OCI-LY3 (cell line): ENCODE measurements at regions not wholly inside any gene's neighbourhood (a gene's known extent, or its start where the extent isn't known, plus 50 kb on each side); places are given as distances from the start of the nearest gene placed in this dataset.

Experiments used
- H2AFZ ChIP-seq: fragments of 200-600, 300-600 bp; shearing (Covaris generic); 2 replicates; pipeline ENCODE4 v1.6.0; 2014; ENCODE audit warnings: antibody characterized with exemption, low read depth, low read length
- H3K27ac ChIP-seq: fragments of 200-600, 300-600 bp; sonication (generic); 2 replicates; pipeline ENCODE4 v1.5.1; 2014; ENCODE audit warnings: mild to moderate bottlenecking, low read length, moderate library complexity, mixed read lengths
- H3K27me3 ChIP-seq: fragments of 200-600, 300-600 bp; sonication (generic); 2 replicates; pipeline ENCODE4 v1.6.1; 2014; ENCODE audit warnings: low read depth, low read length, mixed read lengths
- H3K36me3 ChIP-seq: fragments of 200-600, 300-600 bp; sonication (generic); replicated peaks from 2 replicates; pipeline ENCODE3; 2014; ENCODE audit warnings: low read depth, low read length, mixed read lengths
- H3K4me1 ChIP-seq: fragments of 300-600, 200-600 bp; sonication (generic); 2 replicates; pipeline ENCODE4 v1.6.1; 2014; ENCODE audit warnings: low read length, mixed read lengths
- H3K4me2 ChIP-seq: fragments of 200-600, 300-600 bp; sonication (generic); 2 replicates; pipeline ENCODE4 v1.6.1; 2014; ENCODE audit warnings: low read length, mixed read lengths
- H3K4me3 ChIP-seq: fragments of 300-600, 200-600 bp; sonication (generic); 2 replicates; pipeline ENCODE4 v1.5.1; 2014; ENCODE audit warnings: antibody characterized with exemption, mild to moderate bottlenecking, low read length, moderate library complexity
- H3K79me2 ChIP-seq: fragments of 300-600, 200-600 bp; shearing (Covaris generic); 2 replicates; pipeline ENCODE4 v1.6.1; 2014; ENCODE audit warnings: mild to moderate bottlenecking, low read length, mixed read lengths
- H3K9ac ChIP-seq: fragments of 300-600, 200-600 bp; shearing (Covaris generic); 2 replicates; pipeline ENCODE4 v1.6.0; 2014; ENCODE audit warnings: mild to moderate bottlenecking, low read length, moderate library complexity
- H3K9me3 ChIP-seq: fragments of 200-600, 300-600 bp; shearing (Covaris generic); 2 replicates; pipeline ENCODE4 v1.6.1; 2014; ENCODE audit warnings: low read length, mixed read lengths; ENCODE audit not compliant: insufficient read depth
- H4K20me1 ChIP-seq: fragments of 200-600, 300-600 bp; sonication (generic); 2 replicates; pipeline ENCODE4 v1.6.1; 2016; ENCODE audit warnings: low read length, mixed read lengths; ENCODE audit not compliant: insufficient read depth
- EZH2phosphoT487 ChIP-seq: fragments of 200-600 bp; shearing (Covaris generic); IDR thresholded peaks from 2 replicates; pipeline ENCODE4 v1.6.1; 2018; ENCODE audit warnings: antibody characterized with exemption, mixed run types, low read depth
- TF ChIP-seq, protein P1 (sequence below): fragments of 200-600, 300-600 bp; sonication (generic); IDR thresholded peaks from 2 replicates; pipeline ENCODE4 v1.5.1; 2014; ENCODE audit warnings: antibody characterized with exemption, low read length, low read depth

DNA sequence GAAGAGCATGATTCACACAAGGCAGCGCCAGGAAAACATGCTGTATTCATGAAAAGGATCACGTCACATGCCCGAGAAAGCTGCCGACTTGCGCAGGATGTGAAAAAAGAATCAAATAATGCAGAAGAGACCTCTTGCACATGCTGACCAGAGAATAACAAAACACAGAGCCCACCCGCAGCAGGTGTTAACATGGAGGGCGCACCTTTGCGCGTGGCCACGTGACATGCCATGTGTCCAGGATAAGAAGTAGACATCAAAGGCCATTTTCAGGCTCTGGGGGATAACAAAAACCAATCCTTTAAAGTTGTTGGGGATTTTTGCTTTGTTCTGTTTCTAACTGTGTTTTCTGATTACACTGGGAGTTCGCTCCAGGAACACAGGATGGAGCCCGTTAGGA is 1332.8 kb downstream of the ZPLD1 start:
- Histone ChIP-seq H2AFZ (no peak overlapping the region), H3K27me3 (no peaks in the 10 kb centered on the region), H3K9ac (no peak overlapping the region), H3K4me1 (no peaks in the 10 kb centered on the region), H3K9me3 (no peaks in the 10 kb centered on the region), H3K4me3 (no peak overlapping the region), H3K36me3 (no peaks in the 10 kb centered on the region), H3K27ac (no peak overlapping the region), H3K4me2 (no peak overlapping the region), H3K79me2 (no peaks in the 10 kb centered on the region), H4K20me1 (no peaks in the 10 kb centered on the region)
- TF ChIP-seq, protein P1, sequence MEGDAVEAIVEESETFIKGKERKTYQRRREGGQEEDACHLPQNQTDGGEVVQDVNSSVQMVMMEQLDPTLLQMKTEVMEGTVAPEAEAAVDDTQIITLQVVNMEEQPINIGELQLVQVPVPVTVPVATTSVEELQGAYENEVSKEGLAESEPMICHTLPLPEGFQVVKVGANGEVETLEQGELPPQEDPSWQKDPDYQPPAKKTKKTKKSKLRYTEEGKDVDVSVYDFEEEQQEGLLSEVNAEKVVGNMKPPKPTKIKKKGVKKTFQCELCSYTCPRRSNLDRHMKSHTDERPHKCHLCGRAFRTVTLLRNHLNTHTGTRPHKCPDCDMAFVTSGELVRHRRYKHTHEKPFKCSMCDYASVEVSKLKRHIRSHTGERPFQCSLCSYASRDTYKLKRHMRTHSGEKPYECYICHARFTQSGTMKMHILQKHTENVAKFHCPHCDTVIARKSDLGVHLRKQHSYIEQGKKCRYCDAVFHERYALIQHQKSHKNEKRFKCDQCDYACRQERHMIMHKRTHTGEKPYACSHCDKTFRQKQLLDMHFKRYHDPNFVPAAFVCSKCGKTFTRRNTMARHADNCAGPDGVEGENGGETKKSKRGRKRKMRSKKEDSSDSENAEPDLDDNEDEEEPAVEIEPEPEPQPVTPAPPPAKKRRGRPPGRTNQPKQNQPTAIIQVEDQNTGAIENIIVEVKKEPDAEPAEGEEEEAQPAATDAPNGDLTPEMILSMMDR, result no peak
- no peak for TF ChIP-seq EZH2phosphoT487

- Histone ChIP-seq H3K27ac (no peak overlapping the region), H3K27me3 (no peaks in the 10 kb centered on the region), H3K9me3 (no peaks in the 10 kb centered on the region), H3K4me1 (no peaks in the 10 kb centered on the region), H3K4me2 (no peak overlapping the region), H3K79me2 (no peaks in the 10 kb centered on the region), H3K4me3 (no peak overlapping the region), H2AFZ (no peak overlapping the region), H3K9ac (no peak overlapping the region), H3K36me3 (no peaks in the 10 kb centered on the region), H4K20me1 (no peaks in the 10 kb centered on the region)
- no peak for TF ChIP-seq EZH2phosphoT487
- TF ChIP-seq, protein P1, result no peak
These were observed 1350.2 kb downstream of the ZPLD1 start for GRCh38 chr3:103785017-103785416.

GRCh38 chr3:103785537-103785936 is 1350.7 kb downstream of the ZPLD1 start:
- H3K36me3 ChIP-seq, result no peaks in the 10 kb centered on the region
- H3K9me3 ChIP-seq, result no peaks in the 10 kb centered on the region
- no peak overlapping the region for H3K4me3 ChIP-seq
- H3K27me3 ChIP-seq, result no peaks in the 10 kb centered on the region
- no peak overlapping the region for H2AFZ ChIP-seq
- TF ChIP-seq, protein P1, result no peak
- no peak for TF ChIP-seq EZH2phosphoT487
- H3K79me2 ChIP-seq, result no peaks in the 10 kb centered on the region
- H4K20me1 ChIP-seq, result no peaks in the 10 kb centered on the region
- no peak overlapping the region for H3K4me2 ChIP-seq
- no peak overlapping the region for H3K9ac ChIP-seq
- H3K4me1 ChIP-seq, result no peaks in the 10 kb centered on the region
- no peak overlapping the region for H3K27ac ChIP-seq

GRCh38 chr3:103786296-103786695 is 1351.5 kb downstream of the ZPLD1 start:
- no peak overlapping the region for H3K9ac ChIP-seq
- no peak overlapping the region for H2AFZ ChIP-seq
- no peaks in the 10 kb centered on the region for H3K36me3 ChIP-seq
- no peaks in the 10 kb centered on the region for H3K9me3 ChIP-seq
- no peaks in the 10 kb centered on the region for H3K4me1 ChIP-seq
- no peak overlapping the region for H3K27ac ChIP-seq
- no peak for TF ChIP-seq EZH2phosphoT487
- TF ChIP-seq, protein P1, result no peak
- H3K4me2 ChIP-seq, result no peak overlapping the region
- no peaks in the 10 kb centered on the region for H3K79me2 ChIP-seq
- no peaks in the 10 kb centered on the region for H4K20me1 ChIP-seq
- no peak overlapping the region for H3K4me3 ChIP-seq
- H3K27me3 ChIP-seq, result no peaks in the 10 kb centered on the region
